OCI-LY7 (cell line): ENCODE measurements at regions not wholly inside any gene's neighbourhood (a gene's known extent, or its start where the extent isn't known, plus 50 kb on each side); places are given as distances from the start of the nearest gene placed in this dataset.

Experiments used
- EZH2phosphoT487 ChIP-seq: fragments of 200-600 bp; sonication (generic); IDR thresholded peaks from 2 replicates; pipeline ENCODE4 v1.6.1; 2018; ENCODE audit warnings: low read depth, borderline replicate concordance, mild to moderate bottlenecking, mixed run types, antibody characterized with exemption, low read length, moderate library complexity, mixed read lengths
- TF ChIP-seq, protein P1 (sequence below): fragments of 200-600 bp; sonication (generic); conservative IDR thresholded peaks from 2 replicates; pipeline ENCODE4 v1.5.1; 2014; ENCODE audit warnings: mild to moderate bottlenecking, antibody characterized with exemption, low read length, moderate library complexity, mixed read lengths

DNA sequence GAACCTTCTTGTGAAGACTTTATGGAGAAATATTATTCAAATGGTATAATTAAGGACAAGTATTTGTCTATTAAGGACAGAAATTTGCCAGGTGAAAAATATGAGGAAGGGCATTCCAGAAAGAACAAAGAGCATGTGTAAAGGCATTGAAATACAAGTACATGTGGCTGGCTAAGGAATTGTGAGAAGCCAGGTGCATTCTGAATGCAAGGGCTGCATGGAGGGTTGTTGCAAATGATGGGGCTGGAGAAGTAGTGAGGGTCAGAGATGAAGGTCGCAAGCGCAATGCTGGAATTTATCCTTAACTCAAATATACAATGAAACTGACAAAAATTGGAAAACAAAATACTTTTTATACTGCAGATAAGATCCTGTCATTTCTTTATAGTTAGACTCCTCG is 437.7 kb downstream of the ADAMTS20 start:
- TF ChIP-seq, protein P1, sequence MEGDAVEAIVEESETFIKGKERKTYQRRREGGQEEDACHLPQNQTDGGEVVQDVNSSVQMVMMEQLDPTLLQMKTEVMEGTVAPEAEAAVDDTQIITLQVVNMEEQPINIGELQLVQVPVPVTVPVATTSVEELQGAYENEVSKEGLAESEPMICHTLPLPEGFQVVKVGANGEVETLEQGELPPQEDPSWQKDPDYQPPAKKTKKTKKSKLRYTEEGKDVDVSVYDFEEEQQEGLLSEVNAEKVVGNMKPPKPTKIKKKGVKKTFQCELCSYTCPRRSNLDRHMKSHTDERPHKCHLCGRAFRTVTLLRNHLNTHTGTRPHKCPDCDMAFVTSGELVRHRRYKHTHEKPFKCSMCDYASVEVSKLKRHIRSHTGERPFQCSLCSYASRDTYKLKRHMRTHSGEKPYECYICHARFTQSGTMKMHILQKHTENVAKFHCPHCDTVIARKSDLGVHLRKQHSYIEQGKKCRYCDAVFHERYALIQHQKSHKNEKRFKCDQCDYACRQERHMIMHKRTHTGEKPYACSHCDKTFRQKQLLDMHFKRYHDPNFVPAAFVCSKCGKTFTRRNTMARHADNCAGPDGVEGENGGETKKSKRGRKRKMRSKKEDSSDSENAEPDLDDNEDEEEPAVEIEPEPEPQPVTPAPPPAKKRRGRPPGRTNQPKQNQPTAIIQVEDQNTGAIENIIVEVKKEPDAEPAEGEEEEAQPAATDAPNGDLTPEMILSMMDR = no peak
- no peak for TF ChIP-seq EZH2phosphoT487
